ENCODE measurements at regions not wholly inside any gene's neighbourhood (a gene's known extent, or its start where the extent isn't known, plus 50 kb on each side); places are given as distances from the start of the nearest gene placed in this dataset.

DNA sequence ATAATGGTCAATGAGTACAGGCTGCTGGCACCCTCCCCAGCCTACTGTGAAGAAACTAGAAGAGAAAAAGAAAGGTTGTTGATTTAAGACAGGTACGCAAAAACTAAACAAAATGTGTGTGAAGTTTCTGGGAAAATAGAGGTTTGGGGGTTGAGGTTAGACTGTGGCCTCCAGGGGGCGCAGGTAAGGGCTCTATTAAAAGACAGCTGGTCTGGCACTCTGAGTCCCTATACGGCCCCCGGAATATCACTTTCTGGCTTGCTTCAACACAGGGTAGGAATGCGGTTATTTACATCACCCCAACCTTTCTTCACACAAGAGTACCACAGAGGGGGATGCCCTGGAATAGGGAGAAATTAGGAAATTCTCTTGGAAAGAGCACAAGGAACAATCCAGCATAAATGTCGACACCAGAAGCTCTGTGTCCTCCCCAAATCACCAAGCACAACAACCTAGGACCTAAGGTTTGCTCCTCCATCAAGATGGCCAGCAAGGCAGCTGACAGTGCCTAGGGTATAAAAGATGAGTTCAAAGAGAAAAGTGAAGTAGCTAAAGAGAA is 480.8 kb upstream of the KLHL29 start:
- H3K27me3 ChIP-seq (ENCODE audit: control insufficient read depth, insufficient read depth, low read length), result no peaks in the 10 kb centered on the region
- no peak for DNase-seq (ENCODE audit: low read depth)
- H3K4me3 ChIP-seq (ENCODE audit: low read depth, low read length), result no peak overlapping the region
- no peaks in the 10 kb centered on the region for H3K36me3 ChIP-seq (ENCODE audit: control insufficient read depth, insufficient read depth, low read length)
- TF ChIP-seq, protein P1, sequence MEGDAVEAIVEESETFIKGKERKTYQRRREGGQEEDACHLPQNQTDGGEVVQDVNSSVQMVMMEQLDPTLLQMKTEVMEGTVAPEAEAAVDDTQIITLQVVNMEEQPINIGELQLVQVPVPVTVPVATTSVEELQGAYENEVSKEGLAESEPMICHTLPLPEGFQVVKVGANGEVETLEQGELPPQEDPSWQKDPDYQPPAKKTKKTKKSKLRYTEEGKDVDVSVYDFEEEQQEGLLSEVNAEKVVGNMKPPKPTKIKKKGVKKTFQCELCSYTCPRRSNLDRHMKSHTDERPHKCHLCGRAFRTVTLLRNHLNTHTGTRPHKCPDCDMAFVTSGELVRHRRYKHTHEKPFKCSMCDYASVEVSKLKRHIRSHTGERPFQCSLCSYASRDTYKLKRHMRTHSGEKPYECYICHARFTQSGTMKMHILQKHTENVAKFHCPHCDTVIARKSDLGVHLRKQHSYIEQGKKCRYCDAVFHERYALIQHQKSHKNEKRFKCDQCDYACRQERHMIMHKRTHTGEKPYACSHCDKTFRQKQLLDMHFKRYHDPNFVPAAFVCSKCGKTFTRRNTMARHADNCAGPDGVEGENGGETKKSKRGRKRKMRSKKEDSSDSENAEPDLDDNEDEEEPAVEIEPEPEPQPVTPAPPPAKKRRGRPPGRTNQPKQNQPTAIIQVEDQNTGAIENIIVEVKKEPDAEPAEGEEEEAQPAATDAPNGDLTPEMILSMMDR (IDR thresholded peaks at IDR 0.05; ENCODE audit: insufficient read depth, low read length, poor library complexity, severe bottlenecking), result peak; percentile 49

DNA sequence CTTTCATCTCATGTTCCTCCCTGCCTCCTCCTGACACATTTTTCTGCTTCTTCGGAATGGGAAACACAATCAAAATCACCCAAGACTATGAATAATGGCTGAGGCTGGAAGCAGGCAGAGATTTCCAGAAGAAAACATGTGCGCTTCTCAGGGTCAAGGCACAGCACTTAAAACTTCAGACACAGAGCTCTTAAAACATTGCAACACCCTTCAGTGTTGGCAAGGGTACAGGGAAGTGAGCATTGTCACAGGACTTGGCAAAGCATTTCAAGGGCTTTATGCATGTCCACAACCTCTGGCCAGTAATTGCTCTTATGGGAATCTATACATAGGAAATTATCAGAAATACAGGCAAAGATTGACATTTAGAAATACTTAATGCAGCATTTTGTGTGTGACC is 477.6 kb upstream of the KLHL29 start:
- DNase-seq (ENCODE audit: low read depth), result no peak
- H3K27me3 ChIP-seq (ENCODE audit: control insufficient read depth, insufficient read depth, low read length), result no peaks in the 10 kb centered on the region
- H3K36me3 ChIP-seq (ENCODE audit: control insufficient read depth, insufficient read depth, low read length), result no peaks in the 10 kb centered on the region
- TF ChIP-seq, protein P1 (IDR thresholded peaks at IDR 0.05; ENCODE audit: insufficient read depth, low read length, poor library complexity, severe bottlenecking), result no peak
- no peak overlapping the region for H3K4me3 ChIP-seq (ENCODE audit: low read depth, low read length)

DNA sequence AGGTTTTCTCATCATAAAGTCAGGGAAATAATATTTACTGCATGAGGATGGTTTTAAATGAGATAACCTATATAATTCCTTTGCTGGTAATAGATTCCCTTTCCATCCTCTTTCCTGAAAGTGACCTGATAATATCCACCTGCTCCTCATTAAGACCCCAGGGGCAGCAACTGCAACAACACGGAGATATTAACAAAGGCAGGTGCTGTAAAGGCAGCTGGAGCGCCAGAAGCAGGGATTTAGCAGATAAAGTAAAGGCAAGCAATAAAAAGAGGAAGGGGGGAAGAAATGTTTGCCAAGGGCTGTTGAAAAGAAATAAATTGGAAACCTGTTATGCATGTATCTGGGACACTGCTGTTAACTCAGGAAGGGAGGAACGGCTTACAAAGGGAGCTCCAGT is 472.6 kb upstream of the KLHL29 start:
- DNase-seq (ENCODE audit: low read depth), result no peak
- TF ChIP-seq, protein P1 (IDR thresholded peaks at IDR 0.05; ENCODE audit: insufficient read depth, low read length, poor library complexity, severe bottlenecking), result no peak
- H3K36me3 ChIP-seq (ENCODE audit: control insufficient read depth, insufficient read depth, low read length), result no peaks in the 10 kb centered on the region
- no peak overlapping the region for H3K4me3 ChIP-seq (ENCODE audit: low read depth, low read length)
- no peaks in the 10 kb centered on the region for H3K27me3 ChIP-seq (ENCODE audit: control insufficient read depth, insufficient read depth, low read length)

DNA sequence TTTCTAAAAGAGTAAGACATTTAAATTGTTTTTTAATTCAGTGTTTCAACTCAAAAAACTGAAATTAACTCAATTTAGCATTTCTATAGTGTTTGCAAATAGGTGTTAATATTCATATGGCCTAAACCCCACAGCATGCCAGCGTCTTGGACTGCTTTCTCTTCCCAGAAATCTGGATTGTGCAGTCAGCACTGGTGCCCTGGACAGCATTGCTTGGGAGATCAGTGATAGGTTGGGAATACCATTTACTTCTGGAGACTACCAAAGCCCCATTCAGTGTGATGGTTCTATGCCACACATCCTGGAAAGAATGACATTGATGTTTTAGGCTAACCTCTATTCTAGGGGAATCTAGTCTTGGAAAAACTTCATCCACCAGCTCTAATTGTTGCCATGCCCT is 455.0 kb upstream of the KLHL29 start:
- no peak for DNase-seq (ENCODE audit: low read depth)
- no peaks in the 10 kb centered on the region for H3K27me3 ChIP-seq (ENCODE audit: control insufficient read depth, insufficient read depth, low read length)
- TF ChIP-seq, protein P1 (IDR thresholded peaks at IDR 0.05; ENCODE audit: insufficient read depth, low read length, poor library complexity, severe bottlenecking), result no peak
- H3K4me3 ChIP-seq (ENCODE audit: low read depth, low read length), result no peak overlapping the region
- H3K36me3 ChIP-seq (ENCODE audit: control insufficient read depth, insufficient read depth, low read length), result no peaks in the 10 kb centered on the region

DNA sequence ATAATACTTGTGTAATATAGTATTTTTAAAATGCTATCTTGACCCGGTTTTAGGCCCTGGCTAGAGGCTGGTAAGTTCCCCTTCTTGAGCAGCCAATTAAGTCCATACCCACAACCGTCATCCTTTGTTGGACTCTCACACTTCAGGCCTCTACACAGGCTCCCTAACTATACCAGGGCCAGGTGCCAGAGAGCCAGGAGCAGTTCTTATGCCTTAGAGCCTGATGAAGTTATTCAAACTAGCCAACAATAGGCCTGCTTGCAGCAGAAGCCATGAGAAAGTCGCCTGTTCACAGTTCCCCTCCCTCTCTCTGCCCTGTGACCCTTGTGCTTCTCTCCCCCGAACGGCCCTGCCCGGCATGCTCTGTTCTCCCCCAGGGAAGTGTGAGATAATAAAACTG is 454.2 kb upstream of the KLHL29 start:
- no peak for DNase-seq (ENCODE audit: low read depth)
- Histone ChIP-seq H3K36me3 (ENCODE audit: control insufficient read depth, insufficient read depth, low read length) (no peaks in the 10 kb centered on the region), H3K27me3 (ENCODE audit: control insufficient read depth, insufficient read depth, low read length) (no peaks in the 10 kb centered on the region), H3K4me3 (ENCODE audit: low read depth, low read length) (no peak overlapping the region)
- TF ChIP-seq, protein P1 (IDR thresholded peaks at IDR 0.05; ENCODE audit: insufficient read depth, low read length, poor library complexity, severe bottlenecking), result no peak

DNA sequence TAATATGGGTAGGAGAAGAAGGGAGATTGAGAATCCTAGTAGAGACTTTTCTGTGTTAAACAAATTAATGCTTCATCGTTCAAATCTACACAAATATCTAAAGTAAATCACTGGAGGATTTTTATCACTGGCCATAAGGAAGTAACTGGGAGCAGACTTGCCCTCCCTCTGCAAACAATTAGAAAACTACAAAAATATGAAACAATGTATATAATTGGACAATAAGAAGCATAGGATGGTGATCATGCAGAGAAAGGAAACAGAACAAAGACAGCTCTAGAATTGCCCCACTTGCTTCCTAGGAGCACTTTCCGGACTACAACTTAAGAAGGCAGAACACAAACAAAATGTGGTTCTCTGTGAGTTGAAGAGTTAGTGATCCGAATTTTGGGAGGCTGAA is 452.7 kb upstream of the KLHL29 start:
- no peaks in the 10 kb centered on the region for H3K36me3 ChIP-seq (ENCODE audit: control insufficient read depth, insufficient read depth, low read length)
- no peak for DNase-seq (ENCODE audit: low read depth)
- TF ChIP-seq, protein P1 (IDR thresholded peaks at IDR 0.05; ENCODE audit: insufficient read depth, low read length, poor library complexity, severe bottlenecking), result no peak

More for the DNA sequence above, 452.7 kb upstream of the KLHL29 start:
- H3K27me3 ChIP-seq (ENCODE audit: control insufficient read depth, insufficient read depth, low read length), result no peaks in the 10 kb centered on the region
- H3K4me3 ChIP-seq (ENCODE audit: low read depth, low read length), result no peak overlapping the region

Data from kidney epithelial cell (primary cell).